WTC11 (cell line): ENCODE measurements at regions not wholly inside any gene's neighbourhood (a gene's known extent, or its start where the extent isn't known, plus 50 kb on each side); places are given as distances from the start of the nearest gene placed in this dataset.

Experiments used
- ATAC-seq: fragments of 200-7000 bp; cut with Tn5 transposase; 2 replicates; pipeline ENCODE4 v1.10.0; 2021; ENCODE audit warnings: mild to moderate bottlenecking, moderate library complexity
- CTCF ChIA-PET: fragments of 300-600 bp; sonication (Branson Sonifier 250); formaldehyde crosslinking; loops from one replicate; lab custom pipeline; 2021; ENCODE audit warnings: antibody characterized with exemption; lab: Charles Lee
- POLR2A ChIA-PET: fragments of 350-600 bp; sonication (Branson Sonifier 250); formaldehyde crosslinking; loops from one replicate; lab custom pipeline; 2021; ENCODE audit warnings: antibody characterized with exemption; lab: Charles Lee
- DNase-seq: peaks from one replicate; pipeline ENCODE4 v3.0.0; 2021; ENCODE audit warnings: low spot score
- H3K27ac Mint-ChIP-seq: 2 replicates; pipeline ENCODE4 v1.8.0; 2021; ENCODE audit warnings: mixed read lengths
- H3K27me3 Mint-ChIP-seq: 2 replicates; pipeline ENCODE4 v1.8.0; 2021; ENCODE audit warnings: low read depth, mild to moderate bottlenecking, moderate library complexity, mixed read lengths
- H3K36me3 Mint-ChIP-seq: 2 replicates; pipeline ENCODE4 v1.8.0; 2021; ENCODE audit warnings: mixed read lengths
- H3K4me1 Mint-ChIP-seq: 2 replicates; pipeline ENCODE4 v1.8.0; 2022; ENCODE audit warnings: mixed read lengths
- H3K4me3 Mint-ChIP-seq: 2 replicates; pipeline ENCODE4 v1.8.0; 2021; ENCODE audit warnings: mild to moderate bottlenecking, moderate library complexity, mixed read lengths
- H3K9me3 Mint-ChIP-seq: 2 replicates; pipeline ENCODE4 v1.8.0; 2021; ENCODE audit warnings: mixed read lengths
- ATF1 ChIP-seq: sonication (generic); formaldehyde crosslinking; IDR thresholded peaks from 2 replicates; pipeline ENCODE4 v1.8.1; 2023; ENCODE audit warnings: mild to moderate bottlenecking, moderate library complexity, missing genetic modification reagents
- CTCF ChIP-seq: fragments of 200-600 bp; IDR thresholded peaks from 2 replicates; pipeline ENCODE4 v1.8.0; 2022; ENCODE audit warnings: antibody characterized with exemption
- ELF4 ChIP-seq: sonication (generic); formaldehyde crosslinking; IDR thresholded peaks from 2 replicates; pipeline ENCODE4 v1.8.1; 2022; ENCODE audit warnings: low read depth, mild to moderate bottlenecking, moderate library complexity, missing genetic modification reagents
- FOXP4 ChIP-seq: sonication (generic); formaldehyde crosslinking; IDR thresholded peaks from 2 replicates; pipeline ENCODE4 v1.8.0; 2022; ENCODE audit warnings: mild to moderate bottlenecking, missing genetic modification reagents
- JUN ChIP-seq: sonication (generic); formaldehyde crosslinking; IDR thresholded peaks from 2 replicates; pipeline ENCODE4 v1.8.0; 2023; ENCODE audit warnings: mild to moderate bottlenecking, missing genetic modification reagents
- KAT7 ChIP-seq: sonication (generic); formaldehyde crosslinking; IDR thresholded peaks from 2 replicates; pipeline ENCODE4 v1.8.1; 2023; ENCODE audit warnings: missing genetic modification reagents, mild to moderate bottlenecking, borderline replicate concordance
- NFE2L1 ChIP-seq: sonication (generic); formaldehyde crosslinking; IDR thresholded peaks from 2 replicates; pipeline ENCODE4 v1.8.1; 2023; ENCODE audit warnings: missing genetic modification reagents
- NR1H2 ChIP-seq: sonication (generic); formaldehyde crosslinking; IDR thresholded peaks from 2 replicates; pipeline ENCODE4 v1.9.0; 2021; ENCODE audit warnings: mild to moderate bottlenecking, moderate library complexity, missing genetic modification reagents
- NR3C1 ChIP-seq: sonication (generic); formaldehyde crosslinking; conservative IDR thresholded peaks from 2 replicates; pipeline ENCODE4 v1.8.1; 2023; ENCODE audit warnings: low read depth, mild to moderate bottlenecking, missing genetic modification reagents
- PREB ChIP-seq: sonication (generic); formaldehyde crosslinking; IDR thresholded peaks from 2 replicates; pipeline ENCODE4 v1.8.1; 2022; ENCODE audit warnings: mild to moderate bottlenecking, missing genetic modification reagents, moderate library complexity, borderline replicate concordance
- RORB ChIP-seq: fragments of 250-450 bp; sonication (Bioruptor Pico); IDR thresholded peaks from 2 replicates; pipeline ENCODE4 v1.9.0; 2021; ENCODE audit warnings: mild to moderate bottlenecking
- SMAD4 ChIP-seq: sonication (generic); formaldehyde crosslinking; IDR thresholded peaks from 2 replicates; pipeline ENCODE4 v1.8.0; 2022; ENCODE audit warnings: mild to moderate bottlenecking, missing genetic modification reagents
- SOX15 ChIP-seq: fragments of 250-450 bp; sonication (Bioruptor Pico); IDR thresholded peaks from 2 replicates; pipeline ENCODE4 v1.9.0; 2021; ENCODE audit warnings: mild to moderate bottlenecking
- ZNF138 ChIP-seq: sonication (generic); formaldehyde crosslinking; conservative IDR thresholded peaks from 2 replicates; pipeline ENCODE4 v1.8.1; 2022; ENCODE audit warnings: mild to moderate bottlenecking, moderate library complexity, missing genetic modification reagents
- ZNF317 ChIP-seq: sonication (generic); formaldehyde crosslinking; IDR thresholded peaks from 2 replicates; pipeline ENCODE4 v1.8.1; 2023; ENCODE audit warnings: low read depth, mild to moderate bottlenecking, moderate library complexity, missing genetic modification reagents, borderline replicate concordance
- ZNF396 ChIP-seq: fragments of 250-450 bp; sonication (Bioruptor Pico); IDR thresholded peaks from 2 replicates; pipeline ENCODE4 v1.8.0; 2021; ENCODE audit warnings: mild to moderate bottlenecking, moderate library complexity, borderline replicate concordance
- TF ChIP-seq, protein P1 (sequence below): sonication (generic); formaldehyde crosslinking; IDR thresholded peaks from 2 replicates; pipeline ENCODE4 v1.8.1; 2023; ENCODE audit warnings: mild to moderate bottlenecking, missing genetic modification reagents
- TF ChIP-seq, protein P2 (sequence below): fragments of 250-450 bp; sonication (Bioruptor Pico); IDR thresholded peaks from 2 replicates; pipeline ENCODE4 v1.9.0; 2021; ENCODE audit warnings: moderate library complexity, mild to moderate bottlenecking, inconsistent platforms, borderline replicate concordance

DNA sequence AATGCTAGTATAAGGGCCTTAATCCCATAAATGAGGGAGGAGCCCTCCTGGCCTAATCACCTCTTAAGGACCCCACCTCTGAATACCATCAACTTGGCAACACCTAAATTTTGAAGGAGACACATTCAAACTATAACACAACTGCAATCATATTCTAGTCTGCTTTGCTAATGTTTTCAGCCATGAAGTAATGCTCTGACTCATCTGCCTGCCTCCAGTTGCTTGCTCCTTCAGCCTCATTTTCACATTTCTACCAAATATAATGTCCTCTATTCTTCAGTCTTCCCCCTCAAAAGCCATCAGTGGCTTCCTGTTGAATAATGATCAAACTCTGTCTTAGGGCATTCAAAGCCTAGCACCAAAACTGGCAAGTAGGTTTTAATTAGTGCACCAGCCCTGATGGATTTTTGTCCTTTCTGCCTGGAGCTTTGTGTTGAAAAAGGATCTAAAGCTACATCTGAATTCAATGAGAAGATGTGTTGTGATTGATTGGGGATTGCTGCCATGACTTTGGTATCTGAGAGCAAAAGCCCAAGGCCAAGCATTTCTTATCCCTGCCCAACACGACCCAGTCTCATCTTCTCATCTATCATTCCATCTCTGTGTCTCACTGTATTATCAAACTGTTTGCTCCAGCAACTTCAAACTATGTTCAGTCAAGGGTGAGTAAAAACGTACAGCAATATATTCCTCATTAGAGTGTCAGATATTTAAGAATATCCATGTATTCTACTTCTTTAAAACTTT lies 140.8 kb upstream of the ELAC2 start:
- TF ChIP-seq KAT7 (no peak), NR3C1 (CRISPR knock-in tag) (no peak), ATF1 (no peak), ZNF138 (CRISPR knock-in tag) (no peak), ZNF317 (CRISPR knock-in tag) (no peak), SMAD4 (no peak), FOXP4 (CRISPR knock-in tag) (no peak), SOX15 (CRISPR knock-in tag) (no peak), CTCF (no peak), ELF4 (CRISPR knock-in tag) (no peak), NR1H2 (no peak), JUN (CRISPR knock-in tag) (no peak), NFE2L1 (CRISPR knock-in tag) (no peak), RORB (CRISPR knock-in tag) (no peak), PREB (no peak)
- TF ChIP-seq, protein P1, sequence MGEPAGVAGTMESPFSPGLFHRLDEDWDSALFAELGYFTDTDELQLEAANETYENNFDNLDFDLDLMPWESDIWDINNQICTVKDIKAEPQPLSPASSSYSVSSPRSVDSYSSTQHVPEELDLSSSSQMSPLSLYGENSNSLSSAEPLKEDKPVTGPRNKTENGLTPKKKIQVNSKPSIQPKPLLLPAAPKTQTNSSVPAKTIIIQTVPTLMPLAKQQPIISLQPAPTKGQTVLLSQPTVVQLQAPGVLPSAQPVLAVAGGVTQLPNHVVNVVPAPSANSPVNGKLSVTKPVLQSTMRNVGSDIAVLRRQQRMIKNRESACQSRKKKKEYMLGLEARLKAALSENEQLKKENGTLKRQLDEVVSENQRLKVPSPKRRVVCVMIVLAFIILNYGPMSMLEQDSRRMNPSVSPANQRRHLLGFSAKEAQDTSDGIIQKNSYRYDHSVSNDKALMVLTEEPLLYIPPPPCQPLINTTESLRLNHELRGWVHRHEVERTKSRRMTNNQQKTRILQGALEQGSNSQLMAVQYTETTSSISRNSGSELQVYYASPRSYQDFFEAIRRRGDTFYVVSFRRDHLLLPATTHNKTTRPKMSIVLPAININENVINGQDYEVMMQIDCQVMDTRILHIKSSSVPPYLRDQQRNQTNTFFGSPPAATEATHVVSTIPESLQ, result no peak
- TF ChIP-seq, all 79 proteins: peak for 0
- Mint-ChIP-seq H3K27ac (no peak overlapping the region), H3K9me3 (peaks cover 8% of the 10 kb centered on the region), H3K36me3 (no peaks in the 10 kb centered on the region), H3K27me3 (no peaks in the 10 kb centered on the region), H3K4me3 (no peak overlapping the region), H3K4me1 (no peaks in the 10 kb centered on the region)
- ATAC-seq (no peak), DNase-seq (no peak)
- ChIA-PET CTCF (no interaction called here), POLR2A (no interaction called here)

- H3K36me3 Mint-ChIP-seq, result peaks cover 1% of the 10 kb centered on the region; the same call in 1 of the 2 replicates
- ChIA-PET CTCF (no interaction called here), POLR2A (no interaction called here)
- DNase-seq, result no peak
- no peak overlapping the region for H3K4me3 Mint-ChIP-seq
- TF ChIP-seq ZNF396 (CRISPR knock-in tag), result no peak
- TF ChIP-seq, protein P2, sequence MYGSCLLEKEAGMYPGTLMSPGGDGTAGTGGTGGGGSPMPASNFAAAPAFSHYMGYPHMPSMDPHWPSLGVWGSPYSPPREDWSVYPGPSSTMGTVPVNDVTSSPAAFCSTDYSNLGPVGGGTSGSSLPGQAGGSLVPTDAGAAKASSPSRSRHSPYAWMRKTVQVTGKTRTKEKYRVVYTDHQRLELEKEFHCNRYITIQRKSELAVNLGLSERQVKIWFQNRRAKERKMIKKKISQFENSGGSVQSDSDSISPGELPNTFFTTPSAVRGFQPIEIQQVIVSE (CRISPR knock-in tag), result no peak
- TF ChIP-seq, protein P1, result no peak
- TF ChIP-seq, all 79 proteins: peak for 0
- Mint-ChIP-seq H3K27ac (no peak overlapping the region), H3K27me3 (no peaks in the 10 kb centered on the region), H3K9me3 (peaks cover 6% of the 10 kb centered on the region), H3K4me1 (no peaks in the 10 kb centered on the region)
- ATAC-seq, result no peak
These were observed 139.8 kb upstream of the ELAC2 start for GRCh38 chr17:13157656-13158055.
